GM19023 (cell line): ENCODE measurements at regions not wholly inside any gene's neighbourhood (a gene's known extent, or its start where the extent isn't known, plus 50 kb on each side); places are given as distances from the start of the nearest gene placed in this dataset.

ENCODE experiments used
- ATAC-seq: cut with Tn5 transposase; IDR thresholded peaks from one replicate; pipeline ENCODE4 v1.9.1; 2021; ENCODE audit warnings: mild to moderate bottlenecking, moderate library complexity; ENCODE audit not compliant: unreplicated experiment

GRCh38 chr7:68258609-68259008 is 1262.0 kb downstream of the TYW1 start:
- ATAC-seq = no peak

DNA sequence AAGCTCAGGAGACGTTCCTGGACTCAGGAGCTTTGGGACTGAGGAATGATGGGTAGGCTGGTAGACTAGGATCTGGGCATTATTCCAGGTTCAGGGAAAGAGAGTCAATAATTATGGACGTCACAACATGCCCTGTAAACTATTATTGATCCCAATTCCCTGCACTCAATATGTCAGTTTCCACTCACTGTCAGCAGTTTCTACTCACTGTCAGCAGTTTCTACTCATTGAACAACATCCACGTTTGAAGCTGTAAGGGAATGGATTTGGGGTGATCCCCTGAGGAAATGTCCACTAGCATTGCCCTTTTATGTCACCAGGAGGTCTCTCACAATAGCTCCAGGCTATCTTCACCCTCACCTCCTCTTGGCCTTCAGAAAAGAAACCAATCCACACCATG is 1268.6 kb downstream of the TYW1 start:
- ATAC-seq = no peak

GRCh38 chr7:68266004-68266579 is 1269.5 kb downstream of the TYW1 start:
- ATAC-seq = no peak

DNA sequence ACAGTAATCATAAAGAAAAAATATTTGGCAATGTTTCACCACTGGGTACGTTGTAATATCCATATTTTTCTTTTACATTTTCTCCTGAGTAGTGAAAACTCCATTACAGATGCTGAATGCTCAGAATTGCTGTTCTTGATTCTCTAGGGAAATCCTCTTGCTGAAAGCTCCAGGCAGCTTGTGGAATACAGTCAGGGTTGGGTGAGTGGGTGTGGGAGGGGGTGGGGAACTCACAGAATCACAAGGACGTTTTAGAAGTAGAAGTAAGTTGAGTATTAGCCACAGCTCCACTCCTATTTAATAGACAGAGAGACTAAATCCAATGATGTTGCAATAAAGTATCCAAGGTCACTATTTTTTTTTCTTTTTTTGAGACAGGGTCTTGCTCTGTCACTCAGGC is 1270.9 kb downstream of the TYW1 start:
- ATAC-seq = no peak

DNA sequence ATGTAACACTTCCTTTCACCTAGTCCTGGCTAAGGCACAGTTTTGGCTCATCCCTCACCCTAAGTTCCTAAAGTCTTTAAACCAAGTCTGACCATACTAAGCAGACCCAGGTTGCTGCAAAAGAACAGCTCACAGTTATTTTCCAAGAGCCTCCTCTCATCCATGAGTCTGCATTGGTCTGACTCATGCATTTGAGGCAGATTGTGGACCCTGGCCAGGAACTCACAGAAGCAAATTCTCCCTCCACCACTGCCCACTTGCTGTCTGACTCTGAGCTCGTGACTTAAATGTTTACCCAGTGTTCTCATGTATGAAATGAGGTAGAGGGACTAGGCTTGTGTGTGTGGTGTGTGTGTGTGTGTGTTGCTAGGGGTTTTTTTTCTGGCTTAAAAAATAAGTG is 1272.8 kb downstream of the TYW1 start:
- no peak for ATAC-seq

GRCh38 chr7:68272507-68272906 is 1275.9 kb downstream of the TYW1 start:
- ATAC-seq = no peak

DNA sequence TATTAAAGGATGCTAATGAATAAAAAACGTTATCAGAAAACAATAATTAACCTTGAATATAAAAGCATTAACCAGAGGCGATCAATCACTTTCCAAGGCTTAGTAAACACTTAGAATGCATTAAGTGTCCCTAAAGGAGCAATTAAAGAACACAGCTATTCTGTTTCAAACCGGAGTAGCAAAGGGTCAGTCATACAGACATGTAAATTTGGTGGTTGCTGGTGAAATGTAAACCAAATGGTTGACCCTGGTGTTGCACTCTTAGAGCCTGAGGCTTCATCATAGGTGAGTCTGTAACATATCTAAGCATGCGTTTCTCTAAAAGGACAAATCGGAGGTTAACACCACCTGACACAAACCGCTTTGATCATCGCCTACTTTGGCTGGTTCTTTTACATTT is 1280.1 kb downstream of the TYW1 start:
- ATAC-seq = no peak

- ATAC-seq = no peak
These were observed 1283.3 kb downstream of the TYW1 start for GRCh38 chr7:68279827-68280400.

GRCh38 chr7:68280931-68281330 is 1284.3 kb downstream of the TYW1 start:
- ATAC-seq = no peak

- ATAC-seq = no peak
These were observed 1291.5 kb downstream of the TYW1 start for GRCh38 chr7:68288144-68288593.

GRCh38 chr7:68291710-68292109 is 1295.1 kb downstream of the TYW1 start:
- no peak for ATAC-seq

- no peak for ATAC-seq
These were observed 1298.8 kb downstream of the TYW1 start for GRCh38 chr7:68295386-68295785.

DNA sequence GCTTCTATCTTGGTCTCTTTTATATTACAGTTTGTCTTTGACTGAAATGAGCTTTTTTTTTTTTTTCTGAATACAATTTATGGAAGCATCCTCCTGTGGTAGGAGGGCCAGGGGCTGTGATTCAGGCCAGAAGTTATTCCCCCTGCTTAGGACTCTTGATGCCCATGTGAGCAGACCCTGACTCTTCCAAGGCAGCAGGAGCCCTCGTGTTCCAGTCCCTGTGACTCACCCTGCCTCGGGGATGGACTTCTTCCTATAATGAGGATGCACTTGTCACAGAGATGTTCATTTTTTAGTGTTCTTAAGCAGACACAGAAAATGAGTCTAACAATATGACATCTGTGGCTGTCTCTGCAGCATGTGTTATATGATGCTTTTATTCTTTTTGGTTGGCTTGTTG is 1293.7 kb upstream of the AUTS2 start:
- ATAC-seq = no peak

GRCh38 chr7:68306692-68307107 is 1291.6 kb upstream of the AUTS2 start:
- ATAC-seq = no peak

DNA sequence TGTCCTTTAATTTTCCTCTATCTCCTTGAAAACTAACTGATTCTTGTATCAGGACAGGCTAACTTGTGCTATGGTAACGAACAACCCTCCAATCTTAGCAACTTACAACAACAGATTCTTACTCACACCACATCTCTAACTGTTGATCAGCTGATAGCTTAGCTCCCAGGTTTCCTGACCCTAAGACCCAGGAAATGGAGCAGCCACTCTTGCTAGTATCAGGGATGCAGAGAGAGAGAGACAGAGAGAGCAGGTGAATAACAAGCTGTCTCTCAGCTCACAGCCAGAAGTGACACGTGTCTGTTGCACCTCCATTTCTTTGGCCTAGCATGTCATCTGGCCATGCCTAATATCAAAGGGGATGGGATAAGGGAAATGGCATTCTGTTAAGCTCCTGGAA is 1289.0 kb upstream of the AUTS2 start:
- ATAC-seq = no peak

GRCh38 chr7:68309806-68310205 is 1288.5 kb upstream of the AUTS2 start:
- ATAC-seq = no peak

GRCh38 chr7:68311958-68312357 is 1286.3 kb upstream of the AUTS2 start:
- no peak for ATAC-seq

DNA sequence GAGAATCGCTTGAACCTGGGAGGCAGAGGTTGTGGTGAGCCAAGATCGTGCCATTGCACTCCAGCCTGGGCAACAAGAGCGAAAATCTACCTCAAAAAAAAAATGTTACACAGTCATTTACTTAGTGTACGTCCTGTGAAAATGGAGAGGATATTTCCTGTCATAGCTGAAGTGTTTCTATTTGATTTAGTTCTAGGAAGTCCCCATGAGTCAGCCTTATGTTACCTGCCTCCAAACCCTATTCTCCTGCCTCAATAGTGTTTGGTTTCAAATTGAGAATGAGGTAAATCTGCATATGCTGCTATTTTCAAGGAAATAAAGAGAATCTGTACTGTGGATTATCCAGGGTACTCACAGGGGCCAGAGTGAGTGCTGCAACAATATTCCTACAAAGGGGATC is 1284.5 kb upstream of the AUTS2 start:
- no peak for ATAC-seq

DNA sequence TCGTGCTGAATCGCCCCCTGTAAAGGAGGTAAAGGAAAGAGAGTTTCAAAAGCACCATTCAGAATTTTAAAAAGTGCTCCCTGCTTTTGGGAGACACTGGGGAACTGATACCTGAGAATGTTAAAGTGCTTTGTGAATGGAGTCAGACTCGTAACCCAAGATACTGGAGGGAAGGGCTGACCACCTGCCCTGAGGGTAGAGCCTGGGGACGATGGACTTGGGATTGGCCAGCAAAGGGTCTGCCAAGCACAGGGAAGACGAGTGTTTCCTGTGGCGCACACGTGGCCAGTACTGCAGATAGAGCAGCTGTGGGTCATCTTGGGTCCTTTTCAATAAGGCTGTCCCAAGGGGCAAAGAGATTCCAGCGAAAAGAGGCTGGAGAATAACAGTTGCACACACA is 1284.1 kb upstream of the AUTS2 start:
- ATAC-seq = no peak

DNA sequence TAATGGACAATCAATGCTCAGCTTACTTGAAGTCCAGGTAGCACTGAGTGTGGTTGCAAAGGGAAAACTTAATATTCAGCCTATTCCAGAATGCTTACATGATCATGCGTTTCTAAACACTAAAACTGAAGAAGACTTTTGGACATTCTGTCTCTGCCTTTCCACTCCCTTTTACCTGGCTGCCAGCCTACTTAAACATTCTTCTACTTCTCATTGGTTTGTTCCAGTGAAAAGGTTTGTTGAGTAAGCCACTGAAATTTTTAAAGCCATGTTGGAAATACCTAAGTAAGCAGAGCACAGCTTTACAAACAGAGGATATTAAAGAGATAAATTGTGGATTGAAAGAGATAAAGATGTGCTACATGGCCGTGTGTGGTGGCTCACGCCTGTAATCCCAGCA is 1280.8 kb upstream of the AUTS2 start:
- ATAC-seq = no peak

GRCh38 chr7:68319061-68319460 is 1279.2 kb upstream of the AUTS2 start:
- no peak for ATAC-seq

DNA sequence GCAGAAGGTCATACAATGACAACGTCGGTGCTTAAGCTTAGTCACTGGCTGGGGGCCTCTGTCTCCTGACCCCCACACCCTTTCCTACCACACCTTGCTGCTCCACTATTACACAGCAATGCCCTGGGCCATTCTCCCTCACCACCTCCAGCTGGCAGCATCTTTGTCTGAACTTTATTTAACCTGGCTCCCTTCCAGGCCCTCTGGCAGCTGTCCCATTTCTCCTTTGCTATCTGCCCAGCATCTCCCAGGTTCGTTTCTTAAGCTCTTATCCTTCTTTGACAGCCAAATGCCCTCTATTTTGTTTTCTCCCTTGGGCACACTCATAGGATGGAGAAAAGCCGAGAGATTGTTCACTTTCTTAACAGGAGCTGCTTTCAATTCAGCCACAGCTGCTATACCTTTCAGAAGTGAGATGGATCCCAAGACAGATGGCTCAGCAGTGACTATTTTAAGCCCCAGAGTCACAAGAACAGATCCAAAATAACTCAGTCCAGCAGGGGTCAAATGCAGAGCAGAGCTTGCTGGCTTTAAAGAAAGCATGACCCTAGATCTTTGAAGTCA is 1277.1 kb upstream of the AUTS2 start:
- ATAC-seq = no peak
